H1 (cell line): ENCODE measurements at regions not wholly inside any gene's neighbourhood (a gene's known extent, or its start where the extent isn't known, plus 50 kb on each side); places are given as distances from the start of the nearest gene placed in this dataset.

ENCODE experiments used
- CTCF ChIA-PET: fragments of 300-600 bp; sonication (Branson Sonifier 250); formaldehyde crosslinking; loops from one replicate; lab custom pipeline; 2021; ENCODE audit not compliant: partially characterized antibody; lab: Charles Lee
- POLR2A ChIA-PET: fragments of 300-600 bp; sonication (Branson Sonifier 250); formaldehyde crosslinking; loops from one replicate; lab custom pipeline; 2021; ENCODE audit warnings: inconsistent platforms; ENCODE audit not compliant: partially characterized antibody; lab: Charles Lee
- DNase-seq, 2 experiments: peaks; one replicate each; pipeline versions ENCODE4 v3.0.0 to v3.0.0-alpha.2; 2010 to 2022; ENCODE audit warnings: low spot score in 2 of 2, low read depth in 1 of 2, mixed read lengths in 1 of 2
- FAIRE-seq: peaks from 2 replicates; lab custom pipeline; 2011; peaks lifted over from hg19 to GRCh38; lab: Jason Lieb, UNC
- H2AFZ ChIP-seq: 2 replicates; pipeline ENCODE4 v1.8.1; 2012; ENCODE audit warnings: low read length, inconsistent platforms
- H2AK5ac ChIP-seq: 2 replicates; pipeline ENCODE4 v1.6.1; 2013; ENCODE audit warnings: low read depth, low read length
- H2BK120ac ChIP-seq: replicated peaks from 2 replicates; pipeline ENCODE3; 2013; ENCODE audit warnings: low read depth, low read length, inconsistent platforms
- H2BK12ac ChIP-seq: 2 replicates; pipeline ENCODE4 v1.6.1; 2013; ENCODE audit warnings: low read depth, low read length
- H2BK15ac ChIP-seq: 2 replicates; pipeline ENCODE4 v1.6.1; 2013; ENCODE audit warnings: low read length
- H2BK20ac ChIP-seq: 2 replicates; pipeline ENCODE4 v1.6.1; 2013; ENCODE audit warnings: low read length
- H2BK5ac ChIP-seq: 2 replicates; pipeline ENCODE4 v1.6.1; 2013; ENCODE audit warnings: low read depth, low read length
- H3K14ac ChIP-seq: 2 replicates; pipeline ENCODE4 v1.6.1; 2013; ENCODE audit warnings: inconsistent platforms; ENCODE audit not compliant: insufficient read length
- H3K18ac ChIP-seq: 2 replicates; pipeline ENCODE4 v1.6.1; 2013; ENCODE audit warnings: low read length; ENCODE audit errors: extremely low read depth
- H3K23ac ChIP-seq: 2 replicates; pipeline ENCODE4 v1.6.1; 2013; ENCODE audit warnings: inconsistent platforms; ENCODE audit not compliant: insufficient read length
- H3K23me2 ChIP-seq: 2 replicates; pipeline ENCODE4 v1.6.1; 2013; ENCODE audit warnings: low read depth, low read length
- H3K27ac ChIP-seq: 2 replicates; pipeline ENCODE4 v1.6.1; 2011; ENCODE audit warnings: low read depth, low read length, inconsistent platforms
- H3K27me3 ChIP-seq, 4 experiments: replicated peaks in 1 of 4; 1 replicate in 1 of 4; 2 replicates in 3 of 4; pipeline versions ENCODE4 v1.6.1 to v1.8.1; 2011 to 2013; ENCODE audit warnings: low read length in 3 of 4, mild to moderate bottlenecking in 3 of 4, inconsistent platforms in 2 of 4, mixed read lengths in 2 of 4, moderate library complexity in 1 of 4; ENCODE audit not compliant: control insufficient read depth in 3 of 4, insufficient read depth in 3 of 4; ENCODE audit errors: extremely low read depth in 1 of 4
- H3K36me3 ChIP-seq, 4 experiments: 2 replicates each; pipeline versions ENCODE4 v1.6.1 to v1.8.1; 2011 to 2013; ENCODE audit warnings: mild to moderate bottlenecking in 4 of 4, low read length in 3 of 4, moderate library complexity in 2 of 4, control low read depth in 1 of 4, inconsistent platforms in 1 of 4; ENCODE audit not compliant: insufficient read depth in 4 of 4, control insufficient read depth in 2 of 4
- H3K4ac ChIP-seq: replicated peaks from 2 replicates; pipeline ENCODE3; 2013; ENCODE audit warnings: low read length, low read depth, mixed read lengths, inconsistent platforms; ENCODE audit not compliant: insufficient read length
- H3K4me1 ChIP-seq, 4 experiments: replicated peaks in 1 of 4; 1 replicate in 1 of 4; 2 replicates in 3 of 4; pipeline versions ENCODE4 v1.6.1 to v1.8.1; 2011 to 2013; ENCODE audit warnings: low read length in 3 of 4, inconsistent platforms in 2 of 4, mixed read lengths in 1 of 4; ENCODE audit not compliant: insufficient read depth in 4 of 4, control insufficient read depth in 3 of 4
- H3K4me2 ChIP-seq, 2 experiments: 2 replicates each; pipeline versions ENCODE4 v1.6.1 to v1.8.1; 2011 to 2013; ENCODE audit warnings: low read depth in 2 of 2, low read length in 2 of 2, control low read depth in 1 of 2, inconsistent platforms in 1 of 2, mild to moderate bottlenecking in 1 of 2; ENCODE audit not compliant: insufficient read depth in 1 of 2
- H3K4me3 ChIP-seq, 4 experiments: fragments of 200-600, 300-600 bp in 1 of 4; sonication (generic), shearing (Covaris generic), sonication (Bioruptor Twin) in 1 of 4; 2 replicates each; pipeline versions ENCODE4 v1.5.1 to v1.8.1; 2011 to 2016; ENCODE audit warnings: low read length in 4 of 4, low read depth in 3 of 4, control low read depth in 2 of 4, inconsistent platforms in 2 of 4, mild to moderate bottlenecking in 2 of 4, mixed read lengths in 1 of 4, moderate library complexity in 1 of 4; ENCODE audit not compliant: insufficient read depth in 2 of 4; ENCODE audit errors: extremely low read depth in 1 of 4
- H3K56ac ChIP-seq: replicated peaks from 2 replicates; pipeline ENCODE3; 2013; ENCODE audit warnings: low read depth, mild to moderate bottlenecking, mixed read lengths, low read length, inconsistent platforms; ENCODE audit not compliant: insufficient read length
- H3K79me1 ChIP-seq: 2 replicates; pipeline ENCODE4 v1.6.1; 2013; ENCODE audit warnings: low read depth, low read length, control low read depth
- H3K79me2 ChIP-seq, 2 experiments: 2 replicates each; pipeline versions ENCODE4 v1.6.1 to v1.8.1; 2012 to 2013; ENCODE audit warnings: low read length in 2 of 2, mild to moderate bottlenecking in 2 of 2, inconsistent platforms in 1 of 2; ENCODE audit not compliant: insufficient read depth in 2 of 2, control insufficient read depth in 1 of 2
- H3K9ac ChIP-seq, 4 experiments: replicated peaks in 1 of 4; 1 replicate in 1 of 4; 2 replicates in 3 of 4; pipeline versions ENCODE4 v1.6.1 to v1.8.1; 2011 to 2013; ENCODE audit warnings: low read depth in 3 of 4, low read length in 3 of 4, control low read depth in 2 of 4, mild to moderate bottlenecking in 2 of 4, moderate library complexity in 2 of 4, inconsistent platforms in 1 of 4; ENCODE audit errors: extremely low read depth in 1 of 4
- H3K9me3 ChIP-seq, 2 experiments: 2 replicates each; pipeline versions ENCODE4 v1.6.1 to v1.8.1; 2012 to 2013; ENCODE audit warnings: mild to moderate bottlenecking in 2 of 2, moderate library complexity in 2 of 2, control low read depth in 1 of 2, inconsistent platforms in 1 of 2, low read depth in 1 of 2, low read length in 1 of 2, mixed read lengths in 1 of 2; ENCODE audit not compliant: insufficient read depth in 2 of 2
- H4K20me1 ChIP-seq, 2 experiments: replicated peaks in 1 of 2; 2 replicates each; pipeline versions ENCODE3 to v1.8.1; 2011 to 2013; ENCODE audit warnings: inconsistent platforms in 2 of 2, low read length in 2 of 2, mild to moderate bottlenecking in 1 of 2; ENCODE audit not compliant: insufficient read depth in 2 of 2, control insufficient read depth in 1 of 2
- H4K5ac ChIP-seq: 2 replicates; pipeline ENCODE4 v1.6.1; 2013; ENCODE audit warnings: low read length, low read depth, mixed read lengths, inconsistent platforms; ENCODE audit not compliant: insufficient read length
- H4K8ac ChIP-seq: 2 replicates; pipeline ENCODE4 v1.8.0; 2013; ENCODE audit warnings: mild to moderate bottlenecking, moderate library complexity, low read length, inconsistent platforms; ENCODE audit not compliant: insufficient read depth; ENCODE audit errors: extremely low read depth
- H4K91ac ChIP-seq: replicated peaks from 2 replicates; pipeline ENCODE3; 2013; ENCODE audit warnings: low read length, mixed read lengths, inconsistent platforms; ENCODE audit not compliant: insufficient read length
- ATF3 ChIP-seq: IDR thresholded peaks from 2 replicates; pipeline ENCODE4 v1.6.1; 2011; ENCODE audit warnings: low read depth, mild to moderate bottlenecking, low read length; ENCODE audit not compliant: insufficient read depth
- BACH1 ChIP-seq: IDR thresholded peaks from 2 replicates; pipeline ENCODE4 v1.6.1; 2012; ENCODE audit warnings: low read length, improper control_type of control experiment
- BRCA1 ChIP-seq: IDR thresholded peaks from 2 replicates; pipeline ENCODE4 v1.6.1; 2012; ENCODE audit warnings: low read depth, low read length, improper control_type of control experiment
- CBX8 ChIP-seq: fragments of 300-800, 300-1000 bp; sonication (generic); IDR thresholded peaks from 2 replicates; pipeline ENCODE4 v1.7.1; 2016; ENCODE audit warnings: low read depth, low read length, borderline replicate concordance
- CHD2 ChIP-seq: IDR thresholded peaks from 2 replicates; pipeline ENCODE4 v1.6.1; 2012; ENCODE audit warnings: low read length, improper control_type of control experiment
- CTBP2 ChIP-seq: IDR thresholded peaks from 2 replicates; pipeline ENCODE4 v1.7.0; 2011; ENCODE audit warnings: borderline replicate concordance, mild to moderate bottlenecking, moderate library complexity, mixed read lengths, low read length; ENCODE audit not compliant: insufficient read depth, insufficient read length
- GABPA ChIP-seq: IDR thresholded peaks from 2 replicates; pipeline ENCODE4 v1.6.1; 2011; ENCODE audit warnings: mild to moderate bottlenecking, low read length, moderate library complexity, borderline replicate concordance; ENCODE audit not compliant: insufficient read depth
- PHF8 ChIP-seq: fragments of 200-600 bp; sonication (generic); conservative IDR thresholded peaks from 2 replicates; pipeline ENCODE4 v1.7.1; 2012; ENCODE audit warnings: low read depth, mild to moderate bottlenecking, inconsistent platforms, low read length, moderate library complexity
- RBBP5 ChIP-seq: IDR thresholded peaks from 2 replicates; pipeline ENCODE4 v1.7.1; 2012; ENCODE audit warnings: low read depth, mild to moderate bottlenecking, inconsistent platforms, low read length, moderate library complexity, borderline replicate concordance
- SIRT6 ChIP-seq: IDR thresholded peaks from one replicate; pipeline ENCODE4 v1.7.1; 2012; ENCODE audit warnings: low read length, inconsistent platforms
- TBP ChIP-seq: IDR thresholded peaks from 2 replicates; pipeline ENCODE4 v1.6.1; 2011; ENCODE audit warnings: low read depth, low read length, improper control_type of control experiment
- WGBS, 2 experiments: shearing (Covaris generic) in 1 of 2; methylation state at CpG; one replicate each; pipeline versions ENCODE4 v1.1.6 to v1.1.7; 2013 to 2015; ENCODE audit warnings: low lambda C conversion rate in 2 of 2, mixed read lengths in 2 of 2, inconsistent platforms in 1 of 2, low coverage in 1 of 2, missing lambda C conversion rate in 1 of 2; ENCODE audit not compliant: insufficient replicate concordance in 2 of 2, insufficient coverage in 1 of 2, insufficient read length in 1 of 2; ENCODE audit errors: extremely low coverage in 1 of 2, missing lambda C conversion rate in 1 of 2; 5-methylcytosine and 5-hydroxymethylcytosine counted together

DNA sequence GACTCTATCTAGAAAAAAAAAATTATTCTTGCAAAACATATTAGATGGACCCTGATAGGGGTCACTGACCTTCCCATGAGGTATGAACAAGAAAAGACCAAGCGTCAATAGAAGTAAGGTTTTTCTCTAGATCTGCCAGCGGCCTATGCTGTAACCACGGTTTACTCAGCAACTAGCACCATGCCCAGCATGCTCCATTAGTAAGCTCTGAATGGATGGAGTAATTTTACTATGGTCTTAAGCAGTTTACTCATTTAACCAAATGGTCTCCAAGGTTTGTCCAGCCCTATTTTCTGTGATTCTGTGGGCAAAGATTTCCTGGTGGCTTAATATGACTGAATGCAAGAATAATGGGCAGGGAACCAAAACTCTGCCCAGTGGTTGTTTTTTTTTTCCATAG, 113.9 kb downstream of the ADSS2 start:
- Histone ChIP-seq H2BK12ac (no peak overlapping the region), H3K4me1 (peaks cover 7 to 21% (median 10%) of the 10 kb centered on the region in 4 experiments; a peak in 6 of 7 replicates), H4K8ac (no peak overlapping the region), H2BK15ac (no peak overlapping the region), H4K5ac (no peak overlapping the region), H3K4me3 (no peak overlapping the region), H2BK20ac (no peak overlapping the region), H3K23ac (no peak overlapping the region), H3K14ac (no peak overlapping the region), H3K23me2 (no peaks in the 10 kb centered on the region; the same call in 1 of the 2 replicates), H3K56ac (no peak overlapping the region), H2BK120ac (no peak overlapping the region), H3K4me2 (no peak overlapping the region), H3K27me3 (no peaks in the 10 kb centered on the region), H3K36me3 (no peaks in the 10 kb centered on the region), H2AFZ (no peak overlapping the region), H3K9ac (no peak overlapping the region), H4K20me1 (no peaks in the 10 kb centered on the region), H3K79me1 (no peaks in the 10 kb centered on the region), H2BK5ac (no peak overlapping the region), H3K4ac (no peak overlapping the region), H2AK5ac (no peak overlapping the region), H4K91ac (no peak overlapping the region), H3K18ac (no peak overlapping the region), H3K27ac (no peak overlapping the region), H3K79me2 (no peaks in the 10 kb centered on the region), H3K9me3 (no peaks in the 10 kb centered on the region)
- CTCF ChIA-PET = no interaction called here
- FAIRE-seq (no peak), DNase-seq (no peak)
- POLR2A ChIA-PET = no interaction called here
- WGBS, 2 experiments = 92% methylated on average over 3 of the region's 3 CpGs; no CpG with 5 or more reads in 1 of the 2 experiments
- TF ChIP-seq SIRT6 = no peak
- no peak for TF ChIP-seq BRCA1
- TF ChIP-seq PHF8 = no peak
- TF ChIP-seq RBBP5 = no peak
- TF ChIP-seq TBP = no peak
- TF ChIP-seq CTBP2 = no peak
- no peak for TF ChIP-seq CBX8
- no peak for TF ChIP-seq ATF3
- no peak for TF ChIP-seq CHD2
- no peak for TF ChIP-seq GABPA
- TF ChIP-seq BACH1 = no peak
